ENCODE measurements at regions not wholly inside any gene's neighbourhood (a gene's known extent, or its start where the extent isn't known, plus 50 kb on each side); places are given as distances from the start of the nearest gene placed in this dataset.

DNA sequence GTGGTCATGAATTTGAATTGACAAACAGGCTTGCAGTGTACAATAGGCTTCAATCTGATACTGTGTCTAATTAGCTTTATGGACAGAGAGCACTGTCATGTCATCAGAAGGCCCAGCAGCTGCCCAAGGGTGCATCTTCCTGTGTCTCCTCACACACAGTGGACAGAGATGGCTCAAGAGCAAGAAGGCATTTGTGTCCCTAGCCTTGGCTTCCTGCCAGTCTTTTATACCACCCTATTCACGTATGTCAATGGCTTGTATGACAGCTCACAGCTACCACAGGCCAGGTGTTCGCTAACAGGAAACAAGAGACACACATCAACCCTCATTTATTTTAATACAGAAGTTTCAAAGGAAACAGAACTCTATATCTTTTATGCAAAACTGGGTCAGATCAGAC lies 874.0 kb upstream of the AGA start:
- ATAC-seq, result no peak
- POLR2A ChIA-PET, result no interaction called here
- intact Hi-C loops (cut with micrococcal nuclease), result no loop called here

DNA sequence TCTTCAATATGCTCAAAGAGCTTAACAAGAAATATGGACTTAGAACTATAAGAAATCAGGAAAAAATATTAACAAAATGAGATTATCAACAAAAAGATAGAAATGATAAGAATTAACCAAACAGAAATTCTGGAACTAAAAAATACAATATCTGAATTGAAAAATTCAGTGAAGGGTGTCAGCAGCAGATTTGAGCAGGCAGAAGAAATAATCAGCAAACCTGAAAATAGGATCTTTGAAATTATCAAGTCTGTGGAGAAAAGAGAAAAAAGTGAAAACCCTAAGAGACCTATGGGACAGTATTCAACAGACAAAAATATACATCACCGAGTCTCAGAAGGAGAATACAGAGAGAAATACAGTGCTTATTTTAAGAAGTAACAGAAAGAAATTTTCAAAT lies 877.8 kb upstream of the AGA start:
- DNase-seq (ENCODE audit: low read depth, low spot score) (no peak), ATAC-seq (no peak)
- H3K27me3 ChIP-seq (ENCODE audit: insufficient read depth, low read length), result no peaks in the 10 kb centered on the region
- no peaks in the 10 kb centered on the region for H3K36me3 ChIP-seq (ENCODE audit: control insufficient read depth in 1 of 2, insufficient read depth in 2 of 2, low read length in 2 of 2)
- no peaks in the 10 kb centered on the region for H3K79me2 ChIP-seq (ENCODE audit: insufficient read depth, low read length)
- no peaks in the 10 kb centered on the region for H3K4me1 ChIP-seq (ENCODE audit: control insufficient read depth in 1 of 2, insufficient read depth in 2 of 2, low read length in 2 of 2)
- TF ChIP-seq CBX3 (IDR thresholded peaks at IDR 0.05; ENCODE audit: low read depth) (no peak), CEBPB (IDR thresholded peaks at IDR 0.05; ENCODE audit: low read depth) (no peak), FOSL1 (IDR thresholded peaks at IDR 0.05; ENCODE audit: low read depth) (no peak), SIN3A (IDR thresholded peaks at IDR 0.05; ENCODE audit: low read depth) (no peak), POLR2AphosphoS5 (IDR thresholded peaks at IDR 0.05; ENCODE audit: low read depth, low read length) (no peak)
- TF ChIP-seq, protein P1, sequence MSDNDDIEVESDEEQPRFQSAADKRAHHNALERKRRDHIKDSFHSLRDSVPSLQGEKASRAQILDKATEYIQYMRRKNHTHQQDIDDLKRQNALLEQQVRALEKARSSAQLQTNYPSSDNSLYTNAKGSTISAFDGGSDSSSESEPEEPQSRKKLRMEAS (IDR thresholded peaks at IDR 0.05), result no peak
- ChIA-PET RAD21 (ENCODE audit: low non-redundant PET in 1 of 2, low total read pairs in 2 of 2, uncharacterized antibody in 2 of 2, unreplicated experiment in 2 of 2) (no interaction called here), CTCF (no interaction called here), POLR2A (no interaction called here)
- intact Hi-C loops (cut with micrococcal nuclease), result no loop called here
- H3K9ac ChIP-seq (ENCODE audit: low read length), result no peak overlapping the region
- H4K20me1 ChIP-seq (ENCODE audit: insufficient read depth), result no peaks in the 10 kb centered on the region
- 0 out of 2 replicates have a peak, but pooled peaks cover 3% of the 10 kb centered on the region for H3K9me2 ChIP-seq (ENCODE audit: insufficient read depth)
- no peak overlapping the region for H3K4me3 ChIP-seq (replicated peaks in 1 of 2; ENCODE audit: low read depth in 1 of 2, low read length in 2 of 2)
- H3K9me3 ChIP-seq (ENCODE audit: control insufficient read depth in 1 of 2, insufficient read depth in 1 of 2, low read depth in 1 of 2, low read length in 2 of 2), result no peaks in the 10 kb centered on the region
- no peak overlapping the region for H2AFZ ChIP-seq (ENCODE audit: low read depth, low read length, poor library complexity, severe bottlenecking)
- H3K27ac ChIP-seq (ENCODE audit: low read depth, low read length), result no peak overlapping the region
- BruUV-seq (replicated peaks), result no TSS peak
- H3K4me2 ChIP-seq (ENCODE audit: low read length), result no peak overlapping the region

More for the DNA sequence above, 874.0 kb upstream of the AGA start:
- Histone ChIP-seq H3K36me3 (ENCODE audit: control insufficient read depth in 1 of 2, insufficient read depth in 2 of 2, low read length in 2 of 2) (no peaks in the 10 kb centered on the region), H3K9ac (ENCODE audit: low read length) (no peak overlapping the region), H3K79me2 (ENCODE audit: insufficient read depth, low read length) (no peaks in the 10 kb centered on the region), H3K9me3 (ENCODE audit: control insufficient read depth in 1 of 2, insufficient read depth in 1 of 2, low read depth in 1 of 2, low read length in 2 of 2) (no peaks in the 10 kb centered on the region), H3K9me2 (ENCODE audit: insufficient read depth) (no peaks in the 10 kb centered on the region), H3K27ac (ENCODE audit: low read depth, low read length) (no peak overlapping the region), H4K20me1 (ENCODE audit: insufficient read depth) (no peaks in the 10 kb centered on the region), H2AFZ (ENCODE audit: low read depth, low read length, poor library complexity, severe bottlenecking) (no peak overlapping the region), H3K27me3 (ENCODE audit: insufficient read depth, low read length) (no peaks in the 10 kb centered on the region), H3K4me3 (replicated peaks in 1 of 2; ENCODE audit: low read depth in 1 of 2, low read length in 2 of 2) (no peak overlapping the region), H3K4me1 (ENCODE audit: control insufficient read depth in 1 of 2, insufficient read depth in 2 of 2, low read length in 2 of 2) (no peaks in the 10 kb centered on the region), H3K4me2 (ENCODE audit: low read length) (no peak overlapping the region)
- no TSS peak for BruUV-seq (replicated peaks)
- RAD21 ChIA-PET (ENCODE audit: low non-redundant PET in 1 of 2, low total read pairs in 2 of 2, uncharacterized antibody in 2 of 2, unreplicated experiment in 2 of 2), result no interaction called here
- CTCF ChIA-PET, result no interaction called here
- no peak for DNase-seq (ENCODE audit: low read depth, low spot score)
- TF ChIP-seq EZH2 (IDR thresholded peaks at IDR 0.05), result no peak
- TF ChIP-seq CEBPB (IDR thresholded peaks at IDR 0.05; ENCODE audit: low read depth), result no peak
- no peak for TF ChIP-seq FOSL1 (IDR thresholded peaks at IDR 0.05; ENCODE audit: low read depth)
- no peak for TF ChIP-seq ZFX (IDR thresholded peaks at IDR 0.05)
- TF ChIP-seq, protein P2, sequence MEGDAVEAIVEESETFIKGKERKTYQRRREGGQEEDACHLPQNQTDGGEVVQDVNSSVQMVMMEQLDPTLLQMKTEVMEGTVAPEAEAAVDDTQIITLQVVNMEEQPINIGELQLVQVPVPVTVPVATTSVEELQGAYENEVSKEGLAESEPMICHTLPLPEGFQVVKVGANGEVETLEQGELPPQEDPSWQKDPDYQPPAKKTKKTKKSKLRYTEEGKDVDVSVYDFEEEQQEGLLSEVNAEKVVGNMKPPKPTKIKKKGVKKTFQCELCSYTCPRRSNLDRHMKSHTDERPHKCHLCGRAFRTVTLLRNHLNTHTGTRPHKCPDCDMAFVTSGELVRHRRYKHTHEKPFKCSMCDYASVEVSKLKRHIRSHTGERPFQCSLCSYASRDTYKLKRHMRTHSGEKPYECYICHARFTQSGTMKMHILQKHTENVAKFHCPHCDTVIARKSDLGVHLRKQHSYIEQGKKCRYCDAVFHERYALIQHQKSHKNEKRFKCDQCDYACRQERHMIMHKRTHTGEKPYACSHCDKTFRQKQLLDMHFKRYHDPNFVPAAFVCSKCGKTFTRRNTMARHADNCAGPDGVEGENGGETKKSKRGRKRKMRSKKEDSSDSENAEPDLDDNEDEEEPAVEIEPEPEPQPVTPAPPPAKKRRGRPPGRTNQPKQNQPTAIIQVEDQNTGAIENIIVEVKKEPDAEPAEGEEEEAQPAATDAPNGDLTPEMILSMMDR (IDR thresholded peaks at IDR 0.05 in 2 of 3, conservative IDR thresholded peaks at IDR 0.05 in 1 of 3; ENCODE audit: borderline replicate concordance in 1 of 3, insufficient read depth in 1 of 3, low read depth in 2 of 3, low read length in 2 of 3), result no peak
- TF ChIP-seq SRF (IDR thresholded peaks at IDR 0.05; ENCODE audit: low read depth), result no peak
- TF ChIP-seq POLR2AphosphoS5 (IDR thresholded peaks at IDR 0.05; ENCODE audit: low read depth, low read length), result no peak
- TF ChIP-seq JUND (IDR thresholded peaks at IDR 0.05), result no peak
- TF ChIP-seq POLR2A (IDR thresholded peaks at IDR 0.05; ENCODE audit: borderline replicate concordance, extremely low read depth, insufficient read depth, insufficient read length), result no peak
- TF ChIP-seq YY1 (IDR thresholded peaks at IDR 0.05; ENCODE audit: extremely low read depth, insufficient replicate concordance, low read depth, low read length), result no peak

Data from HCT116 (cell line).